Endodermal cell (in vitro differentiated cells): ENCODE measurements at regions not wholly inside any gene's neighbourhood (a gene's known extent, or its start where the extent isn't known, plus 50 kb on each side); places are given as distances from the start of the nearest gene placed in this dataset.

ENCODE experiments used
- DNase-seq: peaks from one replicate; pipeline ENCODE4 v3.0.0-alpha.2; 2017
- H3K27ac ChIP-seq: 2 replicates; pipeline ENCODE4 v1.5.1; 2013; ENCODE audit warnings: mild to moderate bottlenecking, low read depth, low read length, moderate library complexity
- H3K27me3 ChIP-seq: 2 replicates; pipeline ENCODE4 v1.6.1; 2013; ENCODE audit warnings: mild to moderate bottlenecking, low read length, moderate library complexity; ENCODE audit not compliant: insufficient read depth, control insufficient read depth, poor library complexity, severe bottlenecking
- H3K36me3 ChIP-seq: 2 replicates; pipeline ENCODE4 v1.7.0; 2013; ENCODE audit warnings: mild to moderate bottlenecking, low read length, moderate library complexity; ENCODE audit not compliant: control insufficient read depth, insufficient read depth
- H3K4me1 ChIP-seq: one replicate; pipeline ENCODE4 v1.7.0; 2013; ENCODE audit warnings: low read length; ENCODE audit not compliant: control insufficient read depth, insufficient read depth
- H3K4me3 ChIP-seq: 2 replicates; pipeline ENCODE4 v1.5.1; 2013; ENCODE audit warnings: mild to moderate bottlenecking, low read length, moderate library complexity
- H3K9ac ChIP-seq: 2 replicates; pipeline ENCODE4 v1.6.1; 2013; ENCODE audit warnings: mild to moderate bottlenecking, low read length, moderate library complexity; ENCODE audit not compliant: poor library complexity, severe bottlenecking; ENCODE audit errors: extremely low read depth
- H3K9me3 ChIP-seq: 2 replicates; pipeline ENCODE4 v1.6.1; 2013; ENCODE audit warnings: mild to moderate bottlenecking, low read length, moderate library complexity; ENCODE audit not compliant: control insufficient read depth
- H3K27ac Mint-ChIP-seq: 2 replicates; pipeline ENCODE4 v1.8.0; 2020; ENCODE audit warnings: mixed read lengths
- H3K27me3 Mint-ChIP-seq: 2 replicates; pipeline ENCODE4 v1.8.0; 2021; ENCODE audit warnings: mild to moderate bottlenecking, mixed read lengths; ENCODE audit not compliant: insufficient read depth
- H3K36me3 Mint-ChIP-seq: 2 replicates; pipeline ENCODE4 v1.8.0; 2020; ENCODE audit warnings: low read depth, mixed read lengths
- H3K4me1 Mint-ChIP-seq: 2 replicates; pipeline ENCODE4 v1.8.0; 2020; ENCODE audit warnings: mixed read lengths
- H3K4me3 Mint-ChIP-seq: 2 replicates; pipeline ENCODE4 v1.8.0; 2020; ENCODE audit warnings: mild to moderate bottlenecking, moderate library complexity, mixed read lengths
- H3K9me3 Mint-ChIP-seq: 2 replicates; pipeline ENCODE4 v1.8.0; 2020; ENCODE audit warnings: mild to moderate bottlenecking, mixed read lengths
- CTCF ChIP-seq: fragments of 200-600 bp; sonication (generic); conservative IDR thresholded peaks from 2 replicates; pipeline ENCODE4 v1.5.0; 2021; ENCODE audit warnings: antibody characterized with exemption, mild to moderate bottlenecking
- WGBS, 2 experiments: methylation state at CpG; one replicate each; pipeline versions ENCODE4 v1.1.5 to v1.1.7; 2013; ENCODE audit warnings: missing lambda C conversion rate in 2 of 2, mixed read lengths in 1 of 2; ENCODE audit not compliant: insufficient coverage in 1 of 2, insufficient read length in 1 of 2; 5-methylcytosine and 5-hydroxymethylcytosine counted together

GRCh38 chr12:69150796-69151127, 88.6 kb upstream of the CPSF6 start:
- H3K4me3 ChIP-seq: no peak overlapping the region
- Mint-ChIP-seq H3K27me3 (no peaks in the 10 kb centered on the region), H3K4me1 (peaks cover 12% of the 10 kb centered on the region), H3K27ac (no peak overlapping the region), H3K36me3 (no peaks in the 10 kb centered on the region), H3K4me3 (no peak overlapping the region), H3K9me3 (no peaks in the 10 kb centered on the region)
- H3K9ac ChIP-seq: no peak overlapping the region
- H3K9me3 ChIP-seq: no peaks in the 10 kb centered on the region
- H3K36me3 ChIP-seq: no peaks in the 10 kb centered on the region
- no peak for DNase-seq
- TF ChIP-seq CTCF: no peak
- WGBS, 2 experiments: 90% methylated on average over 2 of the region's 2 CpGs; no CpG with 5 or more reads in 1 of the 2 experiments
- H3K27me3 ChIP-seq: no peaks in the 10 kb centered on the region
- no peak overlapping the region for H3K27ac ChIP-seq
- H3K4me1 ChIP-seq: no peaks in the 10 kb centered on the region

GRCh38 chr12:69151254-69151764, 88.1 kb upstream of the CPSF6 start:
- no peak for TF ChIP-seq CTCF
- 59 to 79% methylated on average over 5 to 6 of the region's 7 CpGs for WGBS, 2 experiments
- Mint-ChIP-seq H3K4me1 (peaks cover 12% of the 10 kb centered on the region), H3K27me3 (no peaks in the 10 kb centered on the region), H3K36me3 (no peaks in the 10 kb centered on the region), H3K27ac (no peak overlapping the region), H3K9me3 (no peaks in the 10 kb centered on the region), H3K4me3 (no peak overlapping the region)
- DNase-seq: peak; percentile 57
- no peaks in the 10 kb centered on the region for H3K36me3 ChIP-seq
- H3K9ac ChIP-seq: no peak overlapping the region
- H3K4me1 ChIP-seq: no peaks in the 10 kb centered on the region
- no peaks in the 10 kb centered on the region for H3K27me3 ChIP-seq
- H3K27ac ChIP-seq: no peak overlapping the region
- no peaks in the 10 kb centered on the region for H3K9me3 ChIP-seq
- no peak overlapping the region for H3K4me3 ChIP-seq

- Mint-ChIP-seq H3K4me1 (peaks cover 14% of the 10 kb centered on the region), H3K27ac (no peak overlapping the region)
Observed at GRCh38 chr12:69154585-69155363, 84.6 kb upstream of the CPSF6 start.

More at GRCh38 chr12:69154585-69155363, 84.6 kb upstream of the CPSF6 start:
- Histone ChIP-seq H3K4me1 (no peaks in the 10 kb centered on the region), H3K4me3 (no peak overlapping the region), H3K9ac (no peak overlapping the region), H3K9me3 (no peaks in the 10 kb centered on the region), H3K27me3 (no peaks in the 10 kb centered on the region), H3K27ac (no peak overlapping the region), H3K36me3 (no peaks in the 10 kb centered on the region)
- Mint-ChIP-seq H3K9me3 (no peaks in the 10 kb centered on the region), H3K36me3 (no peaks in the 10 kb centered on the region), H3K4me3 (no peak overlapping the region), H3K27me3 (no peaks in the 10 kb centered on the region)
- 13 to 18% methylated on average over 4 to 7 of the region's 7 CpGs for WGBS, 2 experiments
- peak; percentile 92 for DNase-seq
- peak; percentile 97 for TF ChIP-seq CTCF
